Loucy (cell line): ENCODE measurements at regions not wholly inside any gene's neighbourhood (a gene's known extent, or its start where the extent isn't known, plus 50 kb on each side); places are given as distances from the start of the nearest gene placed in this dataset.

Source experiments
- H2AFZ ChIP-seq: fragments of 200-600 bp; sonication (generic); 2 replicates; pipeline ENCODE4 v1.6.0; 2016; ENCODE audit warnings: antibody characterized with exemption, mild to moderate bottlenecking, low read length, moderate library complexity
- H3F3A ChIP-seq: fragments of 200-600 bp; 2 replicates; pipeline ENCODE4 v1.6.0; 2016; ENCODE audit warnings: antibody characterized with exemption, low read depth, mild to moderate bottlenecking
- H3K27me3 ChIP-seq: fragments of 200-600 bp; sonication (generic); 2 replicates; pipeline ENCODE4 v1.6.1; 2014; ENCODE audit warnings: low read length, mild to moderate bottlenecking; ENCODE audit not compliant: insufficient read depth, poor library complexity, severe bottlenecking
- H3K36me3 ChIP-seq: fragments of 200-600 bp; sonication (generic); 2 replicates; pipeline ENCODE4 v1.6.1; 2016; ENCODE audit warnings: low read length; ENCODE audit not compliant: insufficient read depth
- H3K4me1 ChIP-seq: fragments of 200-600 bp; sonication (generic); 2 replicates; pipeline ENCODE4 v1.5.1; 2014; ENCODE audit warnings: low read length, mild to moderate bottlenecking; ENCODE audit not compliant: insufficient read depth, poor library complexity, severe bottlenecking
- H3K4me2 ChIP-seq: fragments of 200-600 bp; sonication (generic); 2 replicates; pipeline ENCODE4 v1.6.0; 2014; ENCODE audit warnings: antibody characterized with exemption, low read length, low read depth, mild to moderate bottlenecking; ENCODE audit not compliant: poor library complexity, severe bottlenecking
- H3K4me3 ChIP-seq: fragments of 200-600 bp; sonication (generic); 2 replicates; pipeline ENCODE4 v1.5.1; 2014; ENCODE audit warnings: low read length, mild to moderate bottlenecking, mixed read lengths; ENCODE audit not compliant: poor library complexity, severe bottlenecking
- H3K79me2 ChIP-seq: fragments of 200-600 bp; sonication (generic); 2 replicates; pipeline ENCODE4 v1.6.1; 2014; ENCODE audit warnings: low read length; ENCODE audit not compliant: insufficient read depth
- H3K9ac ChIP-seq: fragments of 200-600 bp; sonication (generic); 2 replicates; pipeline ENCODE4 v1.6.0; 2014; ENCODE audit warnings: mild to moderate bottlenecking, low read depth, low read length, moderate library complexity; ENCODE audit not compliant: poor library complexity, severe bottlenecking
- H3K9me2 ChIP-seq: fragments of 200-600 bp; sonication (generic); replicated peaks from 2 replicates; pipeline ENCODE4 v1.6.1; 2016; ENCODE audit warnings: low read depth, low read length, mixed read lengths
- H3K9me3 ChIP-seq: fragments of 200-600 bp; sonication (generic); 2 replicates; pipeline ENCODE4 v1.6.1; 2014; ENCODE audit warnings: mild to moderate bottlenecking, antibody characterized with exemption, low read length, low read depth; ENCODE audit not compliant: insufficient read depth
- H4K20me1 ChIP-seq: fragments of 200-600 bp; sonication (generic); 2 replicates; pipeline ENCODE4 v1.6.0; 2014; ENCODE audit warnings: antibody characterized with exemption, low read length, mild to moderate bottlenecking; ENCODE audit not compliant: insufficient read depth, poor library complexity, severe bottlenecking
- EZH2phosphoT487 ChIP-seq: fragments of 200-600 bp; IDR thresholded peaks from 2 replicates; pipeline ENCODE4 v1.6.1; 2018; ENCODE audit warnings: antibody characterized with exemption, mild to moderate bottlenecking, moderate library complexity, borderline replicate concordance
- TF ChIP-seq, protein P1 (sequence below): fragments of 200-600 bp; sonication (generic); conservative IDR thresholded peaks from 2 replicates; pipeline ENCODE4 v1.5.1; 2014; ENCODE audit warnings: mild to moderate bottlenecking, antibody characterized with exemption, low read length

DNA sequence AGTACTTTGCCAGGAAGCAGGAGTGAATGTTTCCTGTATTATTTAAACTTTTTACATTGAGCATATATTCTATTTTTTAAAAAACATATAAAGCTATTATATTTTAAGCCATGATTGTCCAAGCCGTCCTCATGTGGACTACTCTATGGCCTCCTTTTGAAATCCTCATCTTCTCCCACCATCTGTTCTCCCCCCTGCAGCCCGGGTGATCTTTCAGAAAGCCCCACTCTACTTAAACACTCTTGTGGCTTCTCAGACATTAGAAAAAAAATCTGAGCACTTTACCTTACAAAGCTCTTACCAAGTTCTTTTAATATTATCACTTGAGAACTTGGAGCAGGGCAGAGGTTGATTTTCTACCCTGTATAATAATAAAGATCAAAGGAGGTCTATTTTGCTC is 95.4 kb downstream of the CAVIN4 start:
- Histone ChIP-seq H3K79me2 (no peaks in the 10 kb centered on the region), H3K4me3 (no peak overlapping the region)

DNA sequence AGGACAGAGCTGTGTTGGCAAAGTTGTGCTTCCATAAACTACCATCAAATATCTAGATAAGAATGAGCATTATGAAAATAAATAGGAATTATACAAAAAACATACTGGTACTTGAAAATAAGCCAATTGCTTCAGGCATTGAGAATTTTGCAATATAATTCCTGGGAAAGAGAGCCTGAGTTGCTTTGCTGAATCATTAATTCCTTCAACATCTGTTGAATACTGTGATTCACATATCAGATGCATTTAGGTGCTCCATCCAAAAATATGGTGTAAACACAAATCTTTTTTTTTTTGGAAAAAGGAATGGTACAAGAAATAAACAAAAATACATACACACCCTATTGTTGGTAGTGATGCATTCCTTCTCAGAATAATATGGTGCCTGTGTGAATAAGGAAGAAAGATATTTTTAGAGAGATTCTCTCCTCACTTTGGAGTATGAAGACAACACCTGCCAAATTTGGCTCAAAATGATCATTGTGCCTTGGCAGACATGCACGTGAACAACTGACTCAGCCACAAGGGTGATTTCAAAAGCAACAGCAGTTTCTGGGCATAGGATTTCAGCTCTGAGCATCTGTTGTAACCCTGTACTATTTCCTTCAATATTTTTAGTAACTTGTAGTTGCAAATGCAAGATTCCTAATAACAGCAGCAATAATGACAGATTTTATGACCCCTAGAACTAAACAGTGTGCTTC is 96.7 kb downstream of the CAVIN4 start:
- Histone ChIP-seq H3F3A (no peaks in the 10 kb centered on the region), H3K9me2 (no peaks in the 10 kb centered on the region), H3K9me3 (no peaks in the 10 kb centered on the region), H3K4me1 (no peaks in the 10 kb centered on the region), H3K79me2 (no peaks in the 10 kb centered on the region), H3K36me3 (no peaks in the 10 kb centered on the region), H3K4me2 (no peak overlapping the region), H3K9ac (no peak overlapping the region), H2AFZ (no peak overlapping the region), H3K27me3 (no peaks in the 10 kb centered on the region), H4K20me1 (no peaks in the 10 kb centered on the region), H3K4me3 (no peak overlapping the region)
- TF ChIP-seq EZH2phosphoT487: no peak
- TF ChIP-seq, protein P1, sequence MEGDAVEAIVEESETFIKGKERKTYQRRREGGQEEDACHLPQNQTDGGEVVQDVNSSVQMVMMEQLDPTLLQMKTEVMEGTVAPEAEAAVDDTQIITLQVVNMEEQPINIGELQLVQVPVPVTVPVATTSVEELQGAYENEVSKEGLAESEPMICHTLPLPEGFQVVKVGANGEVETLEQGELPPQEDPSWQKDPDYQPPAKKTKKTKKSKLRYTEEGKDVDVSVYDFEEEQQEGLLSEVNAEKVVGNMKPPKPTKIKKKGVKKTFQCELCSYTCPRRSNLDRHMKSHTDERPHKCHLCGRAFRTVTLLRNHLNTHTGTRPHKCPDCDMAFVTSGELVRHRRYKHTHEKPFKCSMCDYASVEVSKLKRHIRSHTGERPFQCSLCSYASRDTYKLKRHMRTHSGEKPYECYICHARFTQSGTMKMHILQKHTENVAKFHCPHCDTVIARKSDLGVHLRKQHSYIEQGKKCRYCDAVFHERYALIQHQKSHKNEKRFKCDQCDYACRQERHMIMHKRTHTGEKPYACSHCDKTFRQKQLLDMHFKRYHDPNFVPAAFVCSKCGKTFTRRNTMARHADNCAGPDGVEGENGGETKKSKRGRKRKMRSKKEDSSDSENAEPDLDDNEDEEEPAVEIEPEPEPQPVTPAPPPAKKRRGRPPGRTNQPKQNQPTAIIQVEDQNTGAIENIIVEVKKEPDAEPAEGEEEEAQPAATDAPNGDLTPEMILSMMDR: no peak

More for the DNA sequence above, 95.4 kb downstream of the CAVIN4 start:
- Histone ChIP-seq H3F3A (no peaks in the 10 kb centered on the region), H4K20me1 (no peaks in the 10 kb centered on the region), H3K27me3 (no peaks in the 10 kb centered on the region), H3K4me2 (no peak overlapping the region), H3K4me1 (no peaks in the 10 kb centered on the region), H3K9me2 (no peaks in the 10 kb centered on the region), H3K9ac (no peak overlapping the region), H3K9me3 (no peaks in the 10 kb centered on the region), H3K36me3 (no peaks in the 10 kb centered on the region), H2AFZ (no peak overlapping the region)
- TF ChIP-seq, protein P1: no peak
- TF ChIP-seq EZH2phosphoT487: no peak

DNA sequence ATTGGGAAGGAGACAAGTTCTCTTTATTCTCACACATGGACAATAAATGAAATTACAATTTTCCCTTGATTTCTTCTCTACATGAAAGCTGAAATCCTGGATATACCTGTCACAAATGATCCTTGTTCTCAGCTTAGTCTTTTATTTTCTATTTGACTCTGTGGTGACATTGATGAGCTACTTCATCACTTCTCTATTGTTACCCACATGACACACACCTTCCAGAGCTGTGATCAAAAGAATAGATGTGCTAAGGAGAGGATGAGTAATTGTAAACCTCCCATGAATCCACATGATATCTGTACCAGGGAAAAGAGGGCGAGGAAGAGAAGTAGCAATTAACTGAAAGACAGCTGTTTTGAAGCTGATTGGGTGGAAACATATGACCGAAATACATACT is 102.0 kb downstream of the CAVIN4 start:
- no peak overlapping the region for H3K4me3 ChIP-seq
- no peak overlapping the region for H3K4me2 ChIP-seq
- H3K9me2 ChIP-seq: no peaks in the 10 kb centered on the region
- H3K4me1 ChIP-seq: no peaks in the 10 kb centered on the region
- H3K9me3 ChIP-seq: no peaks in the 10 kb centered on the region
- TF ChIP-seq, protein P1: no peak
- no peak for TF ChIP-seq EZH2phosphoT487
- H3K36me3 ChIP-seq: no peaks in the 10 kb centered on the region
- no peaks in the 10 kb centered on the region for H4K20me1 ChIP-seq
- H3K9ac ChIP-seq: no peak overlapping the region
- H3K79me2 ChIP-seq: no peaks in the 10 kb centered on the region
- no peaks in the 10 kb centered on the region for H3F3A ChIP-seq
- H2AFZ ChIP-seq: no peak overlapping the region
- no peaks in the 10 kb centered on the region for H3K27me3 ChIP-seq
